GM21717 (cell line): ENCODE measurements at regions not wholly inside any gene's neighbourhood (a gene's known extent, or its start where the extent isn't known, plus 50 kb on each side); places are given as distances from the start of the nearest gene placed in this dataset.
"Not testable (repeated sequence)": the region's sequence is repeated elsewhere in the genome, so short reads cannot be mapped to it uniquely, and the experiment has no call there.

Source experiments
- ATAC-seq: cut with Tn5 transposase; IDR thresholded peaks from one replicate; pipeline ENCODE4 v1.9.1; 2021; ENCODE audit warnings: mild to moderate bottlenecking, moderate library complexity; ENCODE audit not compliant: unreplicated experiment

DNA sequence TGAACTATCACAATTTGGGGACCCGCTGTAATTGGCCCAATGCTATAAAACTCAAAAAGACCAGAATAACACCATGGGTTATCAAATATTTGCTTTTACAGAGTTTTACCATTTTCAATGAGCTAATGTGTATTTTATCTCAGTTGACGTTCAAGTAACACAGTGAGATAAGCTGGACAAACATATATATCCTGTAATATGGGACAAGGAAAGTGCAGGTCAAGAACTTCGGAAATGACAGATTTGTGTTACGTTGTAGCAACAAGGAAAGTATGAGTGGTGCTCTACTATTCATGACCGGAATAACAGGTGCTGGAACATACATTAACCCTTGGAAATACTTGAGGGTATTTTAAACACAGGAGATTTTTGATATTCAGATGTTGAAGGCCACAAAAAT is 566.4 kb upstream of the FLRT2 start:
- ATAC-seq, result no peak

DNA sequence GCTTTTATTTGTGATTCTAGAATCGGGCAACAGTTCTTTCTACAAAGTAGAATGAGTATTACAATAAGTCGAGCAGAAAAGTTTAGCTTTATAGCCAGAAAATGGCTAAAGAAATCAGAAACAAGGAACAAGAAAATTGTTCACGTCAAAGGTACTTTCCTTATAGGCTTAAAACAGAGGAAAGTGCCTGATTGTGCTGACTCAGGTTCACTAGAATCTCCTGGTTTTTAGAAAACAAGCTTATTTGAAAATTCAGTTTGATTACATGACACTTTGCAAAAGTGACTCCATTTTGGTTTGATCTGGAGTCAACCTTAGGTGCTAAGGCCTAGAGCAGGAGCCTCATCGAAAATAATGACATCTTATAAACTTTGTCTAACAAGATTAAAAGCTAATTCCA is 564.7 kb upstream of the FLRT2 start:
- ATAC-seq, result no peak

DNA sequence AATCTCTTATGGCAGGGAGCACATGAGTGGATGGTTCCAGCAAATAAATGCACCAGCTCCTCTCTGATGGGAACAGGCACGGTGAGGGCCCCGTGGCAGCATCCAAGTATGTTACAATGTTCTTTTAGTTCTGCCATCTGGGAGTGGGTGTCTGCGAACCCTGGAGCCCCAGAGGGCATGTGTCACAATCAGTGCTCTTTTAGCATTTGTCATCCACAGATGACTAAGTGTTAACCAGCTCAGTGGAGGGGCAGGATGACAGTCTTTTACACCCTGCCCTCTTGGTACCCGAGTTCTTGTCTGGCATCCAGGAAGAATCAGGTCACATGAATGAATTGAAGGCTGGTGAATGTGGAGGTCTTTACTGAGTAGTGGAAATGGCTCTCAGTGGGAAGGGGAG is 560.4 kb upstream of the FLRT2 start:
- ATAC-seq, result no peak

DNA sequence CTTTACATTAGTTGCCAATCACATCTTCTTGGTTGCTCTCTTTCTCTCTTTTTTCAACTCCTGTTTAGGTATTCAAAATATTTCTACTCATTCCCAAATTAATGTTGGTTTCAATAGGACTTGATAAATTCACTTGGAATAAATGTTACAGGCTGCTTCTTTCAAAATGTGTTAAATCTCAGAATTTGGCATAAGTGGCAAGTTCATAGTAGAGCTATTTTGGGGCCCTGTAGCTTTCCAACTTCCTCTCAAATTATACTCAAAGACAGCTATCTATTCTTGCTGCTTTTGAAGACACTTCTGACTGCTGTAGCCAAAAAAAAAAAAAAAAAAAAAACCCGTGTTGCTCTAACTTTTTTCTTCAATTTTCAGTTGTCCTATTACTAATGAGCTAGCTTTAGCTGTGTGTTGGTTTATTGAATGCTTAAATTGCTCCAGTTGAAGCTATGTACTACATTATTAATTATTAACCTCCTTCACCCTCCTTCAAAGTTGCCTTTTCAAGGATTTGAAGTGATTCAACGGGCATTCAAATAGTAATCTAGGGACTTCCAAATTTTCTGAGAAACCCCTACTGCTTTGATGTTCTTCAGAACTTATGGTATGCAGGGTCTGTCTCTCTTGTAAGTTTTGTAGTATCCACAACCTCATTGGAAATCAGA is 554.6 kb upstream of the FLRT2 start:
- ATAC-seq, result no peak

DNA sequence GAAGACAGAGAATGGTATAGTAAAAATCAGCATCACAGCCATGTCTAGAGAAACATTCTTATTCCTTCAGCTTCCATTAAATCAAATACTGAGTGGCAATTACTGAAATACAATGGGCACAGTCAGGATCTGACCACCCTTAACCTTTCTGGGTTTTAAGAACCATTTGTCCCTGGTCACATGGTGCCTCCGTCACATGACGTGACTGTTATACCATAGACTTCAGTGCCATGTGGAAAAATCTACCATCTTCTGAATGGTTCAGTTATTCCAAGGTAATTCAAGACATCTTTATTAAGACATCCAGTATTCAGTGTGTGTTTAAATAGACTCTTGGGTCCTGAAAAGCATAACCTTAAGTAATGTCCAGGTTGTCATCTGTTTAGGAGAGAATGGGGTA is 553.1 kb upstream of the FLRT2 start:
- ATAC-seq, result no peak

DNA sequence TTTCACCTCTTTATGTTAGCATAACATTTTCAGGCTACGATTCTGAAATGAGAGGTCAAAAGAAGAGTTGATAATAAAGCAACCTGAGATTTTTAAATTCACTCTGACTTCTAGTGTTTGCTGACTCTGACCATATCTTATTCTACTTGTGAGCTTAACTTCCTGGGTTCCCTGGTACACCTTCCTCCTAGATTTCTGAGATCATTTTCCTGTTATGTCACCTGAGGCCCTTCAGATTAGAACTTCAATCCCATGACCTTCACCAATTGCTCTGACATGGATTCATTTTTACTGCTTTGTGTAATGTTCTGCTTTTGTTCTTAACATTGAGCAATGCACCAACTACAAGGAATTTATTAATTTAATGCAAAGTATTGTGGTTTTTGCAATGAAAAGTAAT is 542.9 kb upstream of the FLRT2 start:
- ATAC-seq, result no peak

DNA sequence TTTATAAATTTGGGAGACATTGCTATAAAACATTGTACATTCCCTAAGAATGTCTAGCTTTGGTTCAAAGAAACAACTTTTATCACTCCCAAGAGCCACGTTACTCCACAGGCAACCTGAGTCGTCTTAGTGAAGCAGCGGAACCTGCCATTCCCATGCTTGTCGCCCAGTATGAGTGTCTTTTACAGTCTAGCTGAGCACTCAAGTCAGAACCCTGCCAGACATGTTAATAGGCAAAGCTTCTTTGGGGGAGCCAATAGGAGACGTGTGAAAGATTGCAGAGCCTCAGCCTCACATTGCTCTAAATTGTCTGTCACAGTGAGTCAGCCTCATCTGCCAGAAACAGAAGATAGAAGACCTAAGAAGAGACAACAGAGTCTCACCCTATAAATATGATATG is 541.6 kb upstream of the FLRT2 start:
- no peak for ATAC-seq

DNA sequence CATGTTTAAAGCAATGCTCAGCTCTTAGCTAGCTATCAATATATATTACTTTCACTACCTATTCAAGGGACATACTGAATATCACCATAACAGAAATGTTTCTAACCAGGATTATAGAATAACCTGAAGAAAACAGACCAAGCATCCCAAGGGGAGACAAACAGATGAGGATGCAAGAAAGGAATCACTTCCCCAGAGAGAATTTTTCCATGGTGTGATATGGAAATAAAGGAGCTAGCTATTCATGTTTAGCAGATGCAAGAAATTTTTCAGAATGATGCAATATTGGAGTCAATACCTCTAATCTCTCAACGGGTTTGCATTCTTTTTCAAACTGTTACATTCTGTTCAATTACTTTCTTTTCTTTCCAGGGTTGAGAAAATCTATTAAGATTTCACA is 538.9 kb upstream of the FLRT2 start:
- ATAC-seq, result no peak

DNA sequence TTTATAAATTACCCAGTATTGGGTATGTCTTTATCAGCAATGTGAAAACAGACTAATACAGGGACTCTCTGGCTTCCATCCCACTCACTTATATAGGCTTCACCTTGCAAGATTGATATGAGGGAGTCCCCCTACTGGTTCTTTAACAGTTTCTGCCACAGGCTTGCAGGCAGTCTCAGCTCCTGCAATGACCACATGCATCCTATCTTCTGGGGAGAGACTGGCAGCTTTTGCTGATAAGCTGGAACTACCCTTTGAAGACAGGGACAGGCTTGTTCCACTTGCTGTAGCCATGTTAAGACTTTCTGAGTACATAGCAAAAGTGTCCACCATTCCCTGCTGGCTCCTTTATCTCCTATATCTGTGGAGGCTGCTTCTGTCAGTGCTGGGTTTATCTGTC is 531.7 kb upstream of the FLRT2 start:
- no peak for ATAC-seq

DNA sequence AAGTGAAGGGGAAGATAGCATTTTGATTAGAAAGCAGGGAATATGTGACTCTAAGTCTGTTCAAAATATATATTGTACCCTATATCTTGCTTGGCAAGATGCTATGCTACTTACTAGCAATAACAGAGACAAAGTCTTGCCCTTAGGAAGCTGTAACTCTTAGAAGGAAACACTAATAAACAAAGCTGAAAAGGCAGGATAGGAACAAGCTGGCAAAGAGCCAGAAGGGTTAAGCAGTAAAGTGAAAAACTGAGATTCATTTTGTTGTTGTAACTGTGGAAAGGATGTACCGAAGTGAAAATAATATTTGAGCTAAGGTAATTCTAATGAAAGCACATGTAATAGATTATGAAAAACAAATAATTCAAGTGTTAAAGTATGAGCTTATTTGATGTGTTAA is 527.1 kb upstream of the FLRT2 start:
- ATAC-seq, result no peak

DNA sequence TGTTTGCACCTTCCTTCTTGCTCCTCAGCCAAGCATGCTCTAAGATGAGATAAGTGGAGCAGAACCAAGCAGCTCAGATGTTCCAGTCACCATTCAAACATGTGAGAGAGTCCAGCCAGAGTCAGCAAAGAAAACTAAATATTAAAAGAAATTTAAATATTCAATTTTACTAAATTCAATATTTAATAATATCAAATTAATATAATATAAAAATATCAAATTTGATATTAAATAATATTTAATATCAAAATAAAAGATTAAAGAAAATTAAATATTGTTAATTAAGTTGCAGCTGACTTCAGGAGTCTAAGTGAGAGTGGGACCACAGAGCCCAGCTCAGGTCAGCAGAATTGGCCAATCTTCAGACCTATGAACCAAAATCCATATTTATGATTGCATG is 526.1 kb upstream of the FLRT2 start:
- ATAC-seq, result no peak

DNA sequence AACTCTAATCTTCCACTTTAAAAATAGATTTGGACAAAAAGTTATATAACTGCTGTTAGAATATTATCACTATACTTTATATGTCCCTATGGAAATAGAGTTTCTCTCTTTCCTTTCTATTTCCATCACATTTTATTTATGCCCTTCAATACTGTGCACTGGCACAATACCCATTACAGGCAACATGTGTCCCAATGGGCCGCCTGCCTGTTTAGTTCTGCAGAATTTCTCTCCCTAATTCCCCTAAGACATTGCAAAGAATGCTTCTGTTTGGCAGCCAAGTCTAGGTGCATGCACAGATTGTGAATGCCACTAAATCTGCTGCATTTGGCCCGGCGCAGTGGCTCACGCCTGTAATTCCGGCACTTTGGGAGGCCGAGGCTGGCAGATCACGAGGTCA is 520.4 kb upstream of the FLRT2 start:
- no peak for ATAC-seq

DNA sequence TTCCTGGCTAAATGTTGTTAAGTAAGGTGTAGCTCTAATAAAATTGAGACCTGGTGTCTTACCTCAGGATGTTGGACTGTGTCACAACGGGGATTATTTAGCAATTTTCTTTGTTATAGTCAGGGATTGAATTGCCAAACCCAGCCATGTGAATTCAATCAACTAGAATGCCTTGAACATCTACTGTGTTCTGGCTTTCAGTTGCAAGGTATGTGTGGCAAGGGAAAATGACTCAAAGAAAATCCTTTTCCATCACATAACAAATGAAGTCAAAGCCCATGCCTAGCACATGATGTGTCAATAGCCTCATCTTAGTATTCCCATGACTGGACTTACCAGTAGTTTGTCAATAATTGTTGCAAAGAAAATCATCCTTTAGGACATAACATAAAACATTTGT is 519.8 kb upstream of the FLRT2 start:
- ATAC-seq, result no peak

DNA sequence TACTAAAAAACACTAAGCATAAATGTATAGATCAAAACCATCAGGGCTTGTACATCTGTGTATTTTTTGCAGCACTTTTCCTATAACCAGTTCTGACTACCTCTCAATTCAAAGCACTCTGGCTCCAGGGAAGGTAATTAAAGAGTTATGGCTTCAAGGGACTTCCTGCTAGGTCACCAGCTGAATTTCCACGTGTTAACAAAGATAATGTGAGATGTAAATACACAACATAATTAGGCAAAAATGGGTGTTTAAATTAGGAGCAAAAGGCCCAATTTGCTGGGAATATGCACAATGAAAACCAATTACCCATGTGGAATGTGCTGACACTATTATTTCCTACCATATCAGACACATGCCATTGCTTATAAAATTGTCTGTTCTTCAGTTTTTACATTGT is 513.4 kb upstream of the FLRT2 start:
- no peak for ATAC-seq

DNA sequence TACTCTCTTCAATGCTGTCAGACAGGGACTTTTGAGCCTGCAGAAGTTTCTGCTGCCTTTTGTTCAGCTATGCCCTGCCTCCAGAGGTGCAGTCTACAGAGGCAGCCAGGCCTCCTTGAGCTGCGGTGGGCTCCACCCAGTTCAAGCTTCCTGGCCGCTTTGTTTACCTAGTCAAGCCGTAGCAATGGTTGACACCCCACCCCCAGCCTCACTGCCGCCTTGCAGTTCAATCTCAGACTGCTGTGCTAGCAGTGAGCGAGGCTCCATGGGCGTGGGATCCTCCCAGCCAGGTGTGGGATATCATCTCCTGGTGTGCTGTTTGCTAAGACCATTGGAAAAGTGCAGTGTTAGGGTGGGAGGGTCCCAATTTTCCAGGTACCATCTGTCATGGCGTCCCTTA is 506.1 kb upstream of the FLRT2 start:
- ATAC-seq, result not testable (repeated sequence)

DNA sequence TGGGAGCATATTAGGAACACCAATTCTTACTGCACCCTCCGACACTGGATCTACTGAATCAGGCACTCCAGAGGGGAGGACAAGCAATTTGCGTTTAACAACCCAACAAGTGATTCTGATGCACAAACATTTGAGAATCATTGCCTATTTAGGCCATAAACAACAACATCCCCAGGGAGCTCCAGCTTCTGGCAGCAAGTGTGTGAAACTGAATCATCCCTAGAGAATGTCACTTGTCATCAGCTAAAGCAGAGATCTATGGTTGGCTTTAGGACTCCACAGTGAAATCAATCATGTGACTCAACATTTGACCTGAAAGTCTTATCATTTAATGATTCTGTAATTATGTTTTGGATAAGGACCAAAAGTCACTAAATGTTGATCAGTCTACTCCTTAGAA is 505.0 kb upstream of the FLRT2 start:
- no peak for ATAC-seq

DNA sequence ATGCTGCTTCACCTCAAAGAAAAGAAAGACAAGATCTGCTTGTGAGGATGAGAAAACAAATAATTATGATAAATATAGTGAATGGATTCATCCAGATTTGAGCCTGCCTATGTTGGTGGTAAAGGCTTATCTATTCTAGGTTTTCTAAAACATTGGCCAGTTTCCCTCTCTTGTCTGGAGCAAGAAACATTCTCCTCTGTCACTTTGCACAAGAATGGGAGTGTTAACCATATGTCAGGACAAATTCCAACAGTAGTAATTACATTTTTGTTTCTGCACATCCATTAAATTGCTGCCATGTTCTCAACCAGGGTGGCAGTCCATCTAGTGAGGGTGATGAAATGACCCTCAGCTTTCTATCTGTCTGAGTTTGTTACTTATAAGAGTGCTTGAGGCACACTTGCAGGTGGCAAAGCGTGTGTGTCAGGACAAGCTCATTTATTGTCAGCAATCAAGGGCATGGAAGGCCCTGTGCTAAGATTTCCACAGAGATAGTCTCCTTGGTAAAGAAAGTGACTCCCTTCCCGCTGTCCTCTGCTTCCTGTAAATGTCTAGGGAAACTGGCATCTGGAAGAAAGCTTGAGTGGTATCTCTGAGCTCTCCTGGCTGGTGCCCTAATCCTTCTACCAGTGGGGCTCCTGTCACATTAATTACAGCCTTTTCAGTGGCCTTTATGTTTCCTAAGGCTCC is 502.1 kb upstream of the FLRT2 start:
- no peak for ATAC-seq

DNA sequence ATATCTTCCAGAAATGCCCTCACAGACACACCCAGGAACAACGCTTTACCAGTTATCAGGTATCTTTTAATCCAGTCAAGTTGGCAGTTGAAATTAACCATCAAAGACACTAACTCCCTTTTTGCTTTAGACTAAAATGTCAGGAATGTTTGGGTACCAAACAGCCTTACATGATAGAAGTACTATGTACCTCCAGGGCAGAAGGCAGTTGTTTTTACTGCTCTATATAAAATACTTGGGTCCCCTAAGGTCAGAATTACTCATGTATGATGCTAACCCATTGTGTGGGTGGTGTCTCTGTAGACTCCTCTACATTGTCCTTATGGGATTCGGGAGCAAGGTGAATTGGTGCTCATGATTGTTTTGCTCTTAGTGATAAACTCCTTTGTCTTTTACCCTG is 492.5 kb upstream of the FLRT2 start:
- no peak for ATAC-seq

DNA sequence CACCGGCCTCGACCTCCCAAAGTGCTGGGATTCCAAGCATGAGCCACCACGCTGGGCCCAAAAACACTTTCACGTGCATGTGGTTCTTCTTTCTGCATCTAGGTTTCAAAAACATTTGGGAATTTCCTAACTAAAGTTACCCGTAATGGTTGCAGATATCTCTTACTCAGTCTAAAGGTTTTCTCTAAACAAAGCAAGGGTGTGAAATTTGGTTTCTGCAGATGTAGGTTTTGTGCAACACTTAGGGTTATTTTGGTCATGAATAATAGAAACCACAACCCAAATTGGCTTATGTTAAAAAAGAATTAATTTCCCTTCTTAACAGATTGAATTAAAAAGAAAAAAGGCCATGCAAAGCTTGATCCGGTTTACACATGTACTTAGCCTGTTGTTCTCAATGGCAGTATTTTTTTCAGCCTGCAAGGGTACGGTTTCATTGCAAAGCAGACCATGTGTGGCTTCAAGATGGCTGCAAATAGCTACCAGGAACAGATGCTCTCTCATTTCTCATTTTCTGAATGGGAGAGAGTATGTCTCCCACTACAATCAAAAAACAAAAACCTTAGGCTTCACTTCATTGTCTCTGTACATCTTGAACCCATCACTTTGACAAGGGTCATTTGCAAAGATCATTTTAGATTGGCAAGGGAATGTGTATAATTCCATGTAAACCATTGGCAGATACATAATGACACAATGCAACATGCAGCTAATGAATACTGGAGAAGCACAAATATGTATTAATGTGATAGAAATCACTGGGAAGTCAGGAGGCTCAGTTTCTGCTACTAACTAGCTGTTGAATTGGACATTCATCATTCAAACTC is 491.2 kb upstream of the FLRT2 start:
- no peak for ATAC-seq

DNA sequence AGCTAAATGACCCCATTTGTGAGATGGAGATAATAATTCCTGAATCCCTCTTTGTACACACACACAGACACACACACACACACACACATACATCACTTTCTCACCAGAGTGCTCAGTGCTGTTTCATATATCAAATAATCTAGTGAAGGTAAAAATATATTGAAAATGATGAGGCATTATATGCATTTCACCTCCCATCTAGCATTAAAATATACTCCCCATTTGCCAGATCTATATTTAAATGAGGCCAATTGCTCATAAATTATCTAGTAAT is 490.7 kb upstream of the FLRT2 start:
- no peak for ATAC-seq

DNA sequence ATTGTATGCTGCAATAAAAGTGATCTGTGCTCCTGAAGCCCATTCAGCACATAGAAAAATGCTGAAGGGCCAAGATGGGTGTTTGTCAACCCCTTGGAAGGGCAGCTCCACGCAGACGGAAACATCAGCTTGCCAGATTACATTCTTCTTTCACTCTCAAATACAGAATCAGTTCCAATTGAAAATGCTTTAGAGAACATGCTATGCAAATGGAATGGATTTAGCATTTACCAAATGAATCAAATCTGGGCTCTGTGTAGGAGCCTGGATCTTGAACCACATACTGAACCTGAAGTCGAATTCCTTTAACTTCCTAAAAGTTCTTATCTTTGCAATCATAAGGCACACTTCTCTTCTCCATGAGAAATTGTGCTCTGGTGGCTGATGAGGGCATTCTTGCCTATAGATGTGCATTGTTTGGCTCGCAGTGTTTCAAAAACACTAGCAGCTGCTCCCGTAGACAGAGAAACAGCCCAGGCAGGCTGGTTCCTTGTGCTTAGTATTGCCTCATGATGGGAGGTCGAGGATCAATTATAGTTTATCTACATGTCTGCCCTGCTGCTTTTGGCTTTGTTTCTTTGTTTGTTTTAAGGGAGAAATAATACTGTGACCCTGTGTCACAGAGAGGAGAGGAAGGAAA is 489.8 kb upstream of the FLRT2 start:
- ATAC-seq, result no peak

DNA sequence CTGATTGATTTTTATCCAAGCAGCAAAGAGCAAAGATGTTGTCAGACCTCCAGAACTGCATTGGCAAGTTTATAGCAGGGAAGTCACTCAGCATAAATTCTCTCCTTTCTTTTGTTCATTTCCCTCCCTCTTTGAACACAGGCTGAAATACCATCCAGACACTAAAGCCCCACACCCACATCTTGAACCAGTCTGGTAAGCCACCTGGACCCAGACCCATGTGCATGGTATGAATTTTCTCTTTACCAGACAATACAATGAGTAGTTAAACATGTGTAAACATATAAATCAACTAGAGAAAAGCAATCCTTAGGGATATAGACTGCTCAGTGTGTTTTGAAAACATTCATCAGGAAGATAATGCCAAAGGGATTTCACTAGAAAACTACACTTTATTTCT is 488.3 kb upstream of the FLRT2 start:
- ATAC-seq, result no peak
